ENCODE measurements at regions not wholly inside any gene's neighbourhood (a gene's known extent, or its start where the extent isn't known, plus 50 kb on each side); places are given as distances from the start of the nearest gene placed in this dataset.

- H3K36me3 ChIP-seq = no peaks in the 10 kb centered on the region
- peak in 1 of 2 donors; percentile 9 for DNase-seq
- 65% methylated on average over 14 of the region's 14 CpGs; no CpG with 5 or more reads in 1 of the 2 donors for WGBS, 2 donors
- peaks cover 0 to 6% (median 1%) of the 10 kb centered on the region in 4 donors for H3K4me1 ChIP-seq
- ATAC-seq (ENCODE audit: low FRiP score in 2 of 2) = no peak
- H3K27ac ChIP-seq = no peak overlapping the region
- H3K4me3 ChIP-seq = no peak overlapping the region
- no peaks in the 10 kb centered on the region for H3K9me3 ChIP-seq
- no peaks in the 10 kb centered on the region for H3K27me3 ChIP-seq
- TF ChIP-seq, protein P1, sequence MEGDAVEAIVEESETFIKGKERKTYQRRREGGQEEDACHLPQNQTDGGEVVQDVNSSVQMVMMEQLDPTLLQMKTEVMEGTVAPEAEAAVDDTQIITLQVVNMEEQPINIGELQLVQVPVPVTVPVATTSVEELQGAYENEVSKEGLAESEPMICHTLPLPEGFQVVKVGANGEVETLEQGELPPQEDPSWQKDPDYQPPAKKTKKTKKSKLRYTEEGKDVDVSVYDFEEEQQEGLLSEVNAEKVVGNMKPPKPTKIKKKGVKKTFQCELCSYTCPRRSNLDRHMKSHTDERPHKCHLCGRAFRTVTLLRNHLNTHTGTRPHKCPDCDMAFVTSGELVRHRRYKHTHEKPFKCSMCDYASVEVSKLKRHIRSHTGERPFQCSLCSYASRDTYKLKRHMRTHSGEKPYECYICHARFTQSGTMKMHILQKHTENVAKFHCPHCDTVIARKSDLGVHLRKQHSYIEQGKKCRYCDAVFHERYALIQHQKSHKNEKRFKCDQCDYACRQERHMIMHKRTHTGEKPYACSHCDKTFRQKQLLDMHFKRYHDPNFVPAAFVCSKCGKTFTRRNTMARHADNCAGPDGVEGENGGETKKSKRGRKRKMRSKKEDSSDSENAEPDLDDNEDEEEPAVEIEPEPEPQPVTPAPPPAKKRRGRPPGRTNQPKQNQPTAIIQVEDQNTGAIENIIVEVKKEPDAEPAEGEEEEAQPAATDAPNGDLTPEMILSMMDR (IDR thresholded peaks at IDR 0.05) = no peak
- TF ChIP-seq POLR2AphosphoS5 (IDR thresholded peaks at IDR 0.05) (no peak), EP300 (IDR thresholded peaks at IDR 0.05) (no peak), POLR2A (IDR thresholded peaks at IDR 0.05) (no peak)
Measured at GRCh38 chr11:134736251-134736947, 324.4 kb upstream of the B3GAT1 start.

- WGBS, 2 donors = 75 to 77% methylated on average over 7 to 13 of the region's 14 CpGs
- Histone ChIP-seq H3K4me1 (peaks cover 0 to 6% (median 0%) of the 10 kb centered on the region in 4 donors), H3K9me3 (no peaks in the 10 kb centered on the region), H3K4me3 (no peak overlapping the region), H3K27me3 (no peaks in the 10 kb centered on the region), H3K36me3 (no peaks in the 10 kb centered on the region), H3K27ac (no peak overlapping the region)
- ATAC-seq (ENCODE audit: low FRiP score in 2 of 2) = no peak
- DNase-seq = peak in 1 of 2 donors; percentile 18
- TF ChIP-seq EP300 (IDR thresholded peaks at IDR 0.05) = no peak
- no peak for TF ChIP-seq POLR2AphosphoS5 (IDR thresholded peaks at IDR 0.05)
- TF ChIP-seq POLR2A (IDR thresholded peaks at IDR 0.05) = no peak
- TF ChIP-seq, protein P1 (IDR thresholded peaks at IDR 0.05) = no peak
Measured at GRCh38 chr11:134734894-134735293, 322.9 kb upstream of the B3GAT1 start.

DNA sequence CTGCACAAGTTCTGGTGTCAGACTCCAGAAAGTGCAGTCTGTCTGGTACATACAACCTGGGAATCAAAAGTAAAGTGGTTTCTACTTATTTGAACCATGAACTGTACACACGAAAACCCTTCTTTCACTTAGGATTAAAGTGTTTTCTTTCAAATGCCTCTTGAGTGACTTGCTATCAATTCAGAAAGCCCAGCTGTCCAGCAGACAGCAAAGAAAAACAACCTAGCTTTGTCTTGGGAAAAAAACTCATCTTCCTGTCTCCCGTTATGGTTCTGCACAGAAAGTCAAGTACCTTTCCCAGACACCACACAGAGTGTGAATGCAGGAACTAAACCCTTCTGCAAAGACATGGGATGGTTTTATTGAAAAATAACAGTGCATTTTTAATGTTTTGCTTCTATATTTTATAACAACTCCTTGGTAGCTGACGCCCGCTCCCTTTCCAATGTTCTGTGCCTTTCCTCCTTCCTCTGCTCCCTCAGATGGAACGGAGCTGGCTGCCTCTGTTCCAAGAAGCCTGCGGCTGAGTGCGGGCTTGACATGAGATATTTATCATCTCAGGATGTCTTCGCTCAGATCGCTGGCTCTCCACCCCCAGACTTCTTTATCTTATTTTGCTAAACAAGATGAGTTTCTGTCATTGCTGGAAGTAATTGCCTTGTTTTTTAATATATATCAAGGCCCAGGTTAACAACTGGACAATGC lies 322.3 kb upstream of the B3GAT1 start:
- ATAC-seq (ENCODE audit: low FRiP score in 2 of 2) = no peak

GRCh38 chr11:134733646-134734045 lies 321.6 kb upstream of the B3GAT1 start:
- H3K9me3 ChIP-seq = no peaks in the 10 kb centered on the region
- H3K27me3 ChIP-seq = no peaks in the 10 kb centered on the region
- H3K27ac ChIP-seq = no peak overlapping the region
- H3K4me1 ChIP-seq = peaks cover 0 to 6% (median 0%) of the 10 kb centered on the region in 4 donors
- no peak overlapping the region for H3K4me3 ChIP-seq
- WGBS, 2 donors = 63 to 81% methylated on average over 4 to 9 of the region's 9 CpGs
- ATAC-seq (ENCODE audit: low FRiP score in 2 of 2) = no peak
- H3K36me3 ChIP-seq = no peaks in the 10 kb centered on the region
- no peak for DNase-seq
- TF ChIP-seq POLR2AphosphoS5 (IDR thresholded peaks at IDR 0.05) (no peak), POLR2A (IDR thresholded peaks at IDR 0.05) (no peak), EP300 (IDR thresholded peaks at IDR 0.05) (no peak)
- TF ChIP-seq, protein P1 (IDR thresholded peaks at IDR 0.05) = no peak

More for the DNA sequence above, 322.3 kb upstream of the B3GAT1 start:
- Histone ChIP-seq H3K9me3 (no peaks in the 10 kb centered on the region), H3K36me3 (no peaks in the 10 kb centered on the region), H3K27me3 (no peaks in the 10 kb centered on the region), H3K27ac (no peak overlapping the region), H3K4me1 (peaks cover 0 to 6% (median 0%) of the 10 kb centered on the region in 4 donors), H3K4me3 (no peak overlapping the region)
- 33 to 35% methylated on average over 9 of the region's 9 CpGs for WGBS, 2 donors
- TF ChIP-seq POLR2AphosphoS5 (IDR thresholded peaks at IDR 0.05) (no peak), EP300 (IDR thresholded peaks at IDR 0.05) (no peak), POLR2A (IDR thresholded peaks at IDR 0.05) (no peak)
- TF ChIP-seq, protein P1 (IDR thresholded peaks at IDR 0.05) = no peak
- no peak for DNase-seq
